HAP-1 (cell line): ENCODE measurements at regions not wholly inside any gene's neighbourhood (a gene's known extent, or its start where the extent isn't known, plus 50 kb on each side); places are given as distances from the start of the nearest gene placed in this dataset.

Experiments used
- DNase-seq, 2 experiments: peaks; one replicate each; pipeline ENCODE4 v3.0.0-alpha.2; 2016 to 2020; ENCODE audit warnings: low spot score in 2 of 2
- H3K27me3 ChIP-seq: fragments of 250-450 bp; sonication (Bioruptor Pico); 2 replicates; pipeline ENCODE4 v1.5.1; 2020; ENCODE audit warnings: low read depth, mild to moderate bottlenecking, moderate library complexity
- H3K36me3 ChIP-seq: fragments of 250-450 bp; sonication (Bioruptor Pico); replicated peaks from 2 replicates; pipeline ENCODE4 v1.5.1; 2020; ENCODE audit warnings: mild to moderate bottlenecking
- H3K4me1 ChIP-seq: fragments of 250-450 bp; sonication (Bioruptor Pico); 2 replicates; pipeline ENCODE4 v1.5.1; 2020; ENCODE audit warnings: mild to moderate bottlenecking
- H3K4me3 ChIP-seq: fragments of 250-450 bp; sonication (Bioruptor Pico); 2 replicates; pipeline ENCODE4 v1.5.1; 2020; ENCODE audit warnings: mild to moderate bottlenecking, moderate library complexity
- H3K9me3 ChIP-seq: fragments of 250-450 bp; sonication (Bioruptor Pico); 2 replicates; pipeline ENCODE4 v1.5.1; 2020; ENCODE audit warnings: mild to moderate bottlenecking, moderate library complexity
- in situ Hi-C: fragments of 300-500 bp; cut with MboI; formaldehyde crosslinking; loops from 3 replicates; pipeline ENCODE4 v1.14.3; 2020; ENCODE audit warnings: low sequenced_read_pairs, inconsistent platforms, mixed read lengths

DNA sequence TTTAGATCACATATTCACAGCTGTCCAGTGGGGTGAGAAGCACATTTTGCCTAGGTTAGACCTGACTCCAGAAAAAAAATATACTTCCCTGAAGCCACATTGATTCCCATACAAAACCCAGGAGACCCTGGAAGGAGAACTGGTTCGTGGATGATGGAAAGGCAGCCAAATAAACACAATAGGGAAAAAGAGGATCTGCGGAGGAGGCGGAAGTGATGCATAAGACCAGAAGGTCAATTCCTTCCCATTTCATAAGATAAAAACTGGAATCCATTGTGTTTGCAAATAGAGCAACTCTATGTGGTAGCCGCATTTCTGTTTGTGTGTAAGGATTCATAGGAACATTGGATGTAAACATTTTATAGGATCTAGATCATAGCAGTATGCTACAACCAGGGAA, 781.9 kb upstream of the GRM7 start:
- in situ Hi-C loops = no loop called here
- no peaks in the 10 kb centered on the region for H3K36me3 ChIP-seq
- H3K4me1 ChIP-seq = no peaks in the 10 kb centered on the region
- H3K9me3 ChIP-seq = no peaks in the 10 kb centered on the region
- no peak for DNase-seq
- no peaks in the 10 kb centered on the region for H3K27me3 ChIP-seq
- H3K4me3 ChIP-seq = no peak overlapping the region

- Histone ChIP-seq H3K36me3 (no peaks in the 10 kb centered on the region), H3K4me1 (no peaks in the 10 kb centered on the region), H3K9me3 (no peaks in the 10 kb centered on the region), H3K27me3 (no peaks in the 10 kb centered on the region), H3K4me3 (no peak overlapping the region)
- no peak for DNase-seq
- in situ Hi-C loops = no loop called here
Observed at GRCh38 chr3:6079561-6080179, 781.2 kb upstream of the GRM7 start.

DNA sequence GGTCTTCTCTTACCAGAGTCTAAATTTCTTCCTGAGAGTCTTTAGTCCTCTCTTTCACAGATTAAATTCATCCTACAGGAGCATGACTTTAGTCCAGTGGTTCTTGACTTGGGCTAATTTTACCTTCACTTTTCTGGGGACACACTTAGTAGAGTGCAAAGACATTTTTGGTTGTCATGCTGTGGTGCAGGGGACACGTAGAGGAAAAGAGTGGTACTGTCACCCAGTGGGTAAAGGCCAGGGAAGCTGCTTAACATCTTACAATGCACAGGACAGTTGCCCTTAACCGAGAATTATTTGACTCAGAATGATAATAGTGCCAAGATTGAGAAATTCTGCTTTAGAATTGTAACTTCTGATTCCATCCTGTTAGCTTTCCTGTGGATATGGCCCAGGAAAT, 772.5 kb upstream of the GRM7 start:
- H3K36me3 ChIP-seq = no peaks in the 10 kb centered on the region
- H3K4me1 ChIP-seq = no peaks in the 10 kb centered on the region
- no peaks in the 10 kb centered on the region for H3K9me3 ChIP-seq
- H3K27me3 ChIP-seq = no peaks in the 10 kb centered on the region
- no peak for DNase-seq
- H3K4me3 ChIP-seq = no peak overlapping the region
- in situ Hi-C loops = no loop called here

DNA sequence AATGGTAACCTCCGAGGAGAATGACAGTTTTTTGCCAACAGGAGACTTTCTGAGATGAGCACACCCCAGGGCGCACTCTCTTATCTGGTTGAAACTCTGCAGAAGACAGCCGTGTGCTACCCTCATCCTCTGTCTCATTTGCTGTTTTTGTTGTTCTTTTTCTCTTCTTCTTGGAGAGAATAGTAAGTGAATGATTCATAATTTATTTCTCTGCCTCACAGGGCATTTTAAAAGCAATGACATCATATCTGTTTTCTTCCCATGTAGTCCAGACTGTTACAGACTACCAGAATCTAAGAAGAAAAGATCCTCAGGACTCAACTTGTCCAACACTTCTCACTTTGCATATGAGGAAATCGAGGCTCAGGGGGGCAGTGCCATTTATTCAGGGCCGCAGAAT, 771.1 kb upstream of the GRM7 start:
- Histone ChIP-seq H3K4me3 (no peak overlapping the region), H3K27me3 (no peaks in the 10 kb centered on the region), H3K36me3 (no peaks in the 10 kb centered on the region), H3K4me1 (no peaks in the 10 kb centered on the region), H3K9me3 (no peaks in the 10 kb centered on the region)
- in situ Hi-C loops = no loop called here
- no peak for DNase-seq

GRCh38 chr3:6091262-6091661, 769.7 kb upstream of the GRM7 start:
- Histone ChIP-seq H3K27me3 (no peaks in the 10 kb centered on the region), H3K4me3 (no peak overlapping the region), H3K9me3 (no peaks in the 10 kb centered on the region), H3K36me3 (no peaks in the 10 kb centered on the region), H3K4me1 (no peaks in the 10 kb centered on the region)
- no peak for DNase-seq
- in situ Hi-C loops = no loop called here

- H3K36me3 ChIP-seq = no peaks in the 10 kb centered on the region
- no peak overlapping the region for H3K4me3 ChIP-seq
- H3K4me1 ChIP-seq = no peaks in the 10 kb centered on the region
- no peaks in the 10 kb centered on the region for H3K27me3 ChIP-seq
- H3K9me3 ChIP-seq = no peaks in the 10 kb centered on the region
- no peak for DNase-seq
- in situ Hi-C loops = no loop called here
Observed at GRCh38 chr3:6095006-6095405, 765.9 kb upstream of the GRM7 start.

DNA sequence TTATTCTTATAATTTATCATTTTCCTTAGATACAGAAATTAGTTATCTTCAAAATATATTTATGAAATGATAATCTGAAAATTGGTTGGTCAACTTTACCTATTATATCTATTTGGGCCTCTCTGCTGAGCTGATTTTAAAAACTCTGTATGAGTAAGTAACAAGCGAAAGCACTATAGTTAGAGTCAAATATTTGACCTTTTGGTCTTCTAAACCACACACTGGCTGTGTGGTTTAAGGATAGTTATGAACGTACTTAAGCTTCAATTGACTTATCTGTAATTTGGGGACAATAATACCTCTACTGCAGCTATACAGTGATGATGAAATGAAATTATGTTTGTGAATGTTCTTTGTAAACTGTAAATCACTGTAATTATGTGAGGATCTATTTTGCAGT, 763.9 kb upstream of the GRM7 start:
- no peaks in the 10 kb centered on the region for H3K27me3 ChIP-seq
- H3K9me3 ChIP-seq = no peaks in the 10 kb centered on the region
- in situ Hi-C loops = no loop called here
- no peaks in the 10 kb centered on the region for H3K4me1 ChIP-seq
- no peak for DNase-seq
- no peaks in the 10 kb centered on the region for H3K36me3 ChIP-seq
- no peak overlapping the region for H3K4me3 ChIP-seq

DNA sequence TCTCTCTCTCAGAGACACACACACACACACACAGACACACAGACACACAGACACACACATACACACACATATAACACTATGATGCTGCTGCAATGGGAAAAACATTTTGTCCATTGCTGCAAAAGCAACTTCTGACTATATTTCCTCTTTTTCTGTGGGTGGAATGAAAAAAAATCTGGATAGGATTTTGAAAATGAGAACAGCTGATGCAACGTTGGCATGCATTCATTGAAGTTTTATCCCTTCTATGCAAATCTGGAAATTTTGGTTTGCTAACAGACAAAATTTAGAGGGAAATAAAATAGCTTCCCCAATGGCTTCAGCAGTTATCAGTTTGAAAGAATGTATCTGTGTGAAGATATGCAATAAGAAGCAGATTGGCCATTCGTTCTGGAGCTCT, 763.4 kb upstream of the GRM7 start:
- H3K36me3 ChIP-seq = no peaks in the 10 kb centered on the region
- no peaks in the 10 kb centered on the region for H3K4me1 ChIP-seq
- in situ Hi-C loops = no loop called here
- H3K9me3 ChIP-seq = no peaks in the 10 kb centered on the region
- H3K27me3 ChIP-seq = no peaks in the 10 kb centered on the region
- no peak overlapping the region for H3K4me3 ChIP-seq
- DNase-seq = no peak

DNA sequence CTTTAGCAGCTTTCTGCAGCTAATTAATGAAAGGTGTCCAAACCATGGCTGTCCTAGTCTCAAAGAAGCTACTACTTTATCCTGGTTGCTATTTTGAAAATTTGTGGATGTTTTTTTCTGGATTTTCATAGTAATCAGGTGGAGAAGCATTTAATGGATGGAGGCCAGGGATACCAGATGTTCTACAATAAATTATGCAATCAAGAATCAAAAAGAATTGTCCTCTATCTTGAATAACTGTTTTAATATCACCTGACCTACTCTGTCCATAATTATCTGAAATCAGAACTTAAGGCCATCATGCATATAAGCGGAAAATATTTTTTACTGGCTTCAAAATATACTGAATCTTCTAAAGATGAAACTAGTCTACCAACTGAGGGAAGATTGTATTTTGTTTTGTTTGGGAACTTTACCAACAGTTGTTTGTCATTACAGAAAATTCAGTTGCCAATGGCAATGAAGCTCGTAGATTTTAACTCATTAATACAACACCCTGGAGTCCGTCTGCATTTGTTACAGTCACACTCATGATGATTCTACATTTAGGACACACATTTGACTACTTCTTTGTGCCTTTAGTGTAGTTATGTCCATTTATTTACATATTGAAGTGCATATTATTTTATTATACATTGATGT, 762.3 kb upstream of the GRM7 start:
- Histone ChIP-seq H3K27me3 (no peaks in the 10 kb centered on the region), H3K36me3 (no peaks in the 10 kb centered on the region), H3K4me3 (no peak overlapping the region), H3K9me3 (no peaks in the 10 kb centered on the region), H3K4me1 (no peaks in the 10 kb centered on the region)
- DNase-seq = no peak
- in situ Hi-C loops = no loop called here

DNA sequence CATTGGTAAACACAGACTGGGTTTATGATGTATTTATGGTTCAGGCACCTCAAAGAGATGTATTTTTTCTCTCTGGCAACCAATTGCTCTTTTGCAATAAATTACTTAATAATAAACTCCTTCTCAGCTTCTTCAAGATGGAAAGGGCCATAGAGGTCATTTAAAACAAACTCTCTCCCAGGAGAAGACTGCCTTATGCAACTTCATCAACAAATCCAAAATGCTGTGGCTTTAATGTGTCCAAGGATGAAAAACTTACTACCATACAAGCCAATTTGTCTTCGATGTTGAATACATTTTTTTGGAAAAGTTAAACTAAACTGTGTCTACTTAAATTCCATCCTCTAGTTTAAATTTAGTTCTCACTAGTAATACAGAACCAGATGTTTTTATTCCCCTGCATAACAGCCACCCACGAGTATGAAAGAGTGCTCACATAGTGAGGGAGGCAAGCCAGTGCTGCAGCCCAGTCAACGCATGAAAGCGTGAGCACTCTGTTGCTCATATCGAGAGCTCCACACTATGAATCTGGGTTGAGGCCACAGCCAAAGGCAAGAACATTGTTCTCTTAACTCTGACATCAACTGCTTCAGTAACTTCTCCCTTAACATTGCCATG, 761.3 kb upstream of the GRM7 start:
- Histone ChIP-seq H3K4me3 (no peak overlapping the region), H3K9me3 (no peaks in the 10 kb centered on the region), H3K36me3 (no peaks in the 10 kb centered on the region), H3K4me1 (no peaks in the 10 kb centered on the region), H3K27me3 (no peaks in the 10 kb centered on the region)
- DNase-seq = no peak
- in situ Hi-C loops = no loop called here

DNA sequence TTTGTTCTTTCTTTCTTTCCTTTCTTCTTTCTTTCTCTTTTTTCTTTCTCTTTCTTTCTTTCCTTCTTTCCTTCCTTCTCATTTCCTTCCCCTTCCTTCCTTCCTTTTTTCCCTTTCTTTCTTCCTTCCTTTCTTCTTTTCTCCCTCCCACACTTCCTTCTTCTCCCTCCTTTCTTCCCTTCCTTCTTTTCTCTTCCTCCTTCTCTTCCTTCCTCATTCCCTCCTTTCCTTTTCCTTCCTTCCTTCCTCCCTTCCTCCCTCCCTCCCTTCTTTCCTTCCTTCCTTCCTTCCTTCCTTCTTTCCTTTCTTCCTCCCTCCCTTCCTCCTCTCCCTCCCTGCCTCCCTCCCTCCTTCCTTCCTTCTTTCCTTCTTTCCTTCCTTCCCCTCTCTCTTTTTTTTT, 755.7 kb upstream of the GRM7 start:
- no peak overlapping the region for H3K4me3 ChIP-seq
- H3K9me3 ChIP-seq = no peaks in the 10 kb centered on the region
- in situ Hi-C loops = no loop called here
- no peaks in the 10 kb centered on the region for H3K36me3 ChIP-seq
- no peaks in the 10 kb centered on the region for H3K4me1 ChIP-seq
- H3K27me3 ChIP-seq = no peaks in the 10 kb centered on the region
- no peak for DNase-seq

- no peaks in the 10 kb centered on the region for H3K27me3 ChIP-seq
- H3K4me1 ChIP-seq = no peaks in the 10 kb centered on the region
- no peaks in the 10 kb centered on the region for H3K9me3 ChIP-seq
- no peaks in the 10 kb centered on the region for H3K36me3 ChIP-seq
- in situ Hi-C loops = no loop called here
- H3K4me3 ChIP-seq = no peak overlapping the region
- DNase-seq = no peak
Observed at GRCh38 chr3:6108957-6109356, 752.0 kb upstream of the GRM7 start.

- H3K9me3 ChIP-seq = no peaks in the 10 kb centered on the region
- in situ Hi-C loops = no loop called here
- H3K4me3 ChIP-seq = no peak overlapping the region
- no peaks in the 10 kb centered on the region for H3K27me3 ChIP-seq
- H3K4me1 ChIP-seq = no peaks in the 10 kb centered on the region
- H3K36me3 ChIP-seq = no peaks in the 10 kb centered on the region
- DNase-seq = no peak
Observed at GRCh38 chr3:6110451-6110850, 750.5 kb upstream of the GRM7 start.

DNA sequence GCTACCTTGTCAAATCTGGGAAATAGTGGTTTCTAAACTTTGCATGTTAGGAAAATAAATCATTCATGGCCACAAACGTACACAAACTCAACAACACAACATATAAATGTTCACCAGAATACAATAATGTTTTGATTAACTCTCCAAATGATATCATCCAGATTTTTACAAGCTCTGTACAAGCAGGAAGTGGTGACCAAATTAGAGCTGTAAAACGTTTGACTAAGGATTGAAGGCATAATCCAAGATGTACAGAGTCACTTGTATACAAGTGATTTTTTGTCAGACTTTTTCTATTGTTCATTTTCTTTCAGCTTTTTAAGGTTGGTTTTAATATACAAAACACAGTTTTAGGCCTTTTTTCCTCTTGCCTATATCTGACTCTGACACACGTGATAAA, 748.4 kb upstream of the GRM7 start:
- Histone ChIP-seq H3K9me3 (no peaks in the 10 kb centered on the region), H3K36me3 (no peaks in the 10 kb centered on the region), H3K27me3 (no peaks in the 10 kb centered on the region), H3K4me3 (no peak overlapping the region), H3K4me1 (no peaks in the 10 kb centered on the region)
- DNase-seq = no peak
- in situ Hi-C loops = no loop called here

DNA sequence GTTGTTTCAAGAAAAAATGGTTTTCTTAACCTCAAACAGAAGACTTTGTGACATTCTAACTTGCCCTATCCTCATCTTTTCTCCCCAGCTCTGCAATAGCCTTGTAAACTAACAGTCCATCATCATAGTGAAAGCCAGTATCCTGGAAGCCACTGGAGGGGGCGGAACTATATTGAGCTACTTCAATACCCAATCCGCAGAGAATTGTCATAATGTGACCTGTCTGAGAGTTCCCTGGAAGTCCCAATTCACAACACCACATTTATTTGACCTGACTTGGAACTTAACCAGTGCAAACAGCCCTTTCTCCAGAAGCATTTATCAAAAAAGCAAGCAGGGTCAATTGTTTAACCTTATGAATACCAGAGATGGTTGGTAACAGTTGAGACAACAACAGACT, 747.6 kb upstream of the GRM7 start:
- Histone ChIP-seq H3K4me3 (no peak overlapping the region), H3K36me3 (no peaks in the 10 kb centered on the region), H3K9me3 (no peaks in the 10 kb centered on the region), H3K4me1 (no peaks in the 10 kb centered on the region), H3K27me3 (no peaks in the 10 kb centered on the region)
- no peak for DNase-seq
- in situ Hi-C loops = no loop called here
